RWPE2 (cell line): ENCODE measurements at regions not wholly inside any gene's neighbourhood (a gene's known extent, or its start where the extent isn't known, plus 50 kb on each side); places are given as distances from the start of the nearest gene placed in this dataset.

ENCODE experiments used
- ATAC-seq: fragments of 200-7000 bp; cut with Tn5 transposase; 3 replicates; pipeline ENCODE4 v1.9.1; 2021; ENCODE audit warnings: low read depth
- DNase-seq: peaks from one replicate; pipeline ENCODE4 v3.0.0-alpha.2; 2020; ENCODE audit warnings: low spot score
- H3K27ac ChIP-seq: fragments of 450-650 bp; 2 replicates; pipeline ENCODE4 v1.5.1; 2017; ENCODE audit warnings: mild to moderate bottlenecking; ENCODE audit not compliant: poor library complexity, severe bottlenecking
- H3K27me3 ChIP-seq: fragments of 250-450 bp; sonication (Bioruptor Pico); 2 replicates; pipeline ENCODE4 v1.5.1; 2021; ENCODE audit warnings: mild to moderate bottlenecking, moderate library complexity; ENCODE audit not compliant: insufficient read depth, poor library complexity, severe bottlenecking
- H3K36me3 ChIP-seq: fragments of 250-450 bp; sonication (Bioruptor Pico); 2 replicates; pipeline ENCODE4 v1.5.1; 2020; ENCODE audit warnings: low read depth, mild to moderate bottlenecking, moderate library complexity
- H3K4me1 ChIP-seq: fragments of 250-450 bp; sonication (Bioruptor Pico); 2 replicates; pipeline ENCODE4 v1.5.1; 2021; ENCODE audit warnings: mild to moderate bottlenecking, moderate library complexity; ENCODE audit not compliant: insufficient read depth, poor library complexity, severe bottlenecking
- H3K4me3 ChIP-seq: fragments of 250-450 bp; sonication (Bioruptor Pico); 2 replicates; pipeline ENCODE4 v1.5.1; 2021; ENCODE audit warnings: mild to moderate bottlenecking, moderate library complexity; ENCODE audit not compliant: severe bottlenecking
- H3K9me3 ChIP-seq: fragments of 250-450 bp; sonication (Bioruptor Pico); 2 replicates; pipeline ENCODE4 v1.5.1; 2021; ENCODE audit warnings: mild to moderate bottlenecking, moderate library complexity; ENCODE audit not compliant: severe bottlenecking
- TF ChIP-seq, protein P1 (sequence below): fragments of 450-650 bp; IDR thresholded peaks from one replicate; pipeline ENCODE4 v1.5.1; 2017; ENCODE audit warnings: mild to moderate bottlenecking, moderate library complexity; ENCODE audit not compliant: poor library complexity, severe bottlenecking

DNA sequence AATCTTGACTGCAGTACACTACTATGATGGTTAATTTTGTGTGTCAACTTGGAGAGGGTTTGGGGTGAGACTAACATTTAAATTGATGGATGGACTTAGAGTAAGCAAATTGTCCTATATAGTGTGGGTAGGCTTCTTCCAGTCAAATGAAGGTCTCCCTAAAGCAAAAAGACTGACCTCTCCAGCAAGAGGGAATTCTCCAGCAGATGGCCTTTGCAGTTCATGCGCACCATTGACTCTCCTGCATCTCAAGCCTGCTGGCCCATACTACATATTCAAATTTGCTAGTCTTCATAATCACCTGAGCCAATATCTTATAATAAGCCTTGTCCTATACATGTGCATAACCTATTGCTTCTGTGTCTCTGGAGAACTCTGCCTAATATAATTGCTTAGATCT, 260.2 kb downstream of the RERGL start:
- DNase-seq = no peak
- no peak for ATAC-seq
- H3K27ac ChIP-seq = no peak overlapping the region
- H3K9me3 ChIP-seq = no peaks in the 10 kb centered on the region
- TF ChIP-seq, protein P1, sequence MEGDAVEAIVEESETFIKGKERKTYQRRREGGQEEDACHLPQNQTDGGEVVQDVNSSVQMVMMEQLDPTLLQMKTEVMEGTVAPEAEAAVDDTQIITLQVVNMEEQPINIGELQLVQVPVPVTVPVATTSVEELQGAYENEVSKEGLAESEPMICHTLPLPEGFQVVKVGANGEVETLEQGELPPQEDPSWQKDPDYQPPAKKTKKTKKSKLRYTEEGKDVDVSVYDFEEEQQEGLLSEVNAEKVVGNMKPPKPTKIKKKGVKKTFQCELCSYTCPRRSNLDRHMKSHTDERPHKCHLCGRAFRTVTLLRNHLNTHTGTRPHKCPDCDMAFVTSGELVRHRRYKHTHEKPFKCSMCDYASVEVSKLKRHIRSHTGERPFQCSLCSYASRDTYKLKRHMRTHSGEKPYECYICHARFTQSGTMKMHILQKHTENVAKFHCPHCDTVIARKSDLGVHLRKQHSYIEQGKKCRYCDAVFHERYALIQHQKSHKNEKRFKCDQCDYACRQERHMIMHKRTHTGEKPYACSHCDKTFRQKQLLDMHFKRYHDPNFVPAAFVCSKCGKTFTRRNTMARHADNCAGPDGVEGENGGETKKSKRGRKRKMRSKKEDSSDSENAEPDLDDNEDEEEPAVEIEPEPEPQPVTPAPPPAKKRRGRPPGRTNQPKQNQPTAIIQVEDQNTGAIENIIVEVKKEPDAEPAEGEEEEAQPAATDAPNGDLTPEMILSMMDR = no peak
- H3K36me3 ChIP-seq = no peaks in the 10 kb centered on the region
- no peaks in the 10 kb centered on the region for H3K4me1 ChIP-seq
- no peak overlapping the region for H3K4me3 ChIP-seq
- H3K27me3 ChIP-seq = no peaks in the 10 kb centered on the region

DNA sequence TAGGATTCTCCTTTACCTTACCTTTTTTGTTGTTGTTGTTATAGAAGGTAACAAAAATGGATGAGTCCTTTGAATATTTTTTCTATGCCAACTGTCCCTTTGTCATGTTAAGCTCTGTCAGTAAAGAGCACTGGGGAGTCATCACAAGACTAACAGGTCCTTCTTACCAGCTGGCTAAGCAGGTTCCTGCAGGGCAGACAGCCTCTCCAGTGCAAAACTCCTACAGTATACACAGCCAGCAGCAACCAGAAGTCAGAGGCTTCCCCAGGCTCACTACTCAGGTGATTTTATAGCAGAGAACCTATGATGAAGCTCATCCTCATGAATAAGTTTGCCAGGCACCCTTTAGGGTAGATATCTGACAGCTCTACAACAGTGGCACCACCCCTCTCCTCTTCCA, 271.1 kb downstream of the RERGL start:
- H3K27ac ChIP-seq = no peak overlapping the region
- ATAC-seq = no peak
- no peak for DNase-seq
- H3K9me3 ChIP-seq = no peaks in the 10 kb centered on the region
- TF ChIP-seq, protein P1 = no peak
- H3K36me3 ChIP-seq = no peaks in the 10 kb centered on the region
- no peaks in the 10 kb centered on the region for H3K4me1 ChIP-seq
- H3K27me3 ChIP-seq = no peaks in the 10 kb centered on the region
- H3K4me3 ChIP-seq = no peak overlapping the region

DNA sequence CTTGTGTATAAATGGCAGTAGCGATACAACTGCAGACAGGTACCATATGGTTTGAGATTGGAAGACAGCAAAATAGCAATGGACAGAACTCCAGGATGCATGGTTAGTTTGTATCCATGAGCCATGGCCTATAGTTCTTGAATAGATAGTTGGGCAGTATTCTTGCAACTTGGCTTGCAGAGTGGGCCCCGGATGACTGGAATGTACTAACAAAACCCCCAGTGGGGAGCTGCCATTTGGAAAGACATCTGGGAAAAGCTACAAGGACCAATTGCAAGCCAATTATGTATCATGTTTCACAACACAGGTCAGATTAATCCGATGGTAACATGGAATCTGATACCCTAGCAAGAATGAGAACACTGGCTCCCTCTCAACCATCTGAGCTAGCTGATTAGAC, 279.6 kb downstream of the RERGL start:
- no peaks in the 10 kb centered on the region for H3K27me3 ChIP-seq
- no peak overlapping the region for H3K27ac ChIP-seq
- no peaks in the 10 kb centered on the region for H3K36me3 ChIP-seq
- TF ChIP-seq, protein P1 = no peak
- H3K4me1 ChIP-seq = no peaks in the 10 kb centered on the region
- no peaks in the 10 kb centered on the region for H3K9me3 ChIP-seq
- no peak overlapping the region for H3K4me3 ChIP-seq
- DNase-seq = no peak
- ATAC-seq = no peak

DNA sequence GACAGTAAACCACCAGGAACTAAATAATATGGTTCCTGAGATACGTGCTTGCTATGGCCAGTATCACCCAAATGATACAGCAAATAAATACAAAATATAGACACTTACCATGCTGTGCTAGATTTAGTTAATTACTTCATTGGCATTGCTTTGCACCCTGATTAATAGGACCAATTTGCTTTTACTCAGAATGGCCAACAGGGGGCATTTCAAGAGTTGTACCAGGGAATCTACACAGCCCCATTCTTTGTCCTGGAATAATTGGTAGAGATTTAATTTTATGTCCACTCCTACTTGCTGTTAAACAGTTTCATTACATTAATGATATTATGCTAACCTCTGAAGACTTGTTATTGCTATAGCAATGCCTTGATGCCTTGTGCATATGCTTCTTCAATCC, 280.8 kb downstream of the RERGL start:
- Histone ChIP-seq H3K36me3 (no peaks in the 10 kb centered on the region), H3K4me3 (no peak overlapping the region), H3K27ac (no peak overlapping the region), H3K4me1 (no peaks in the 10 kb centered on the region), H3K27me3 (no peaks in the 10 kb centered on the region), H3K9me3 (no peaks in the 10 kb centered on the region)
- ATAC-seq = no peak
- TF ChIP-seq, protein P1 = no peak
- DNase-seq = no peak

DNA sequence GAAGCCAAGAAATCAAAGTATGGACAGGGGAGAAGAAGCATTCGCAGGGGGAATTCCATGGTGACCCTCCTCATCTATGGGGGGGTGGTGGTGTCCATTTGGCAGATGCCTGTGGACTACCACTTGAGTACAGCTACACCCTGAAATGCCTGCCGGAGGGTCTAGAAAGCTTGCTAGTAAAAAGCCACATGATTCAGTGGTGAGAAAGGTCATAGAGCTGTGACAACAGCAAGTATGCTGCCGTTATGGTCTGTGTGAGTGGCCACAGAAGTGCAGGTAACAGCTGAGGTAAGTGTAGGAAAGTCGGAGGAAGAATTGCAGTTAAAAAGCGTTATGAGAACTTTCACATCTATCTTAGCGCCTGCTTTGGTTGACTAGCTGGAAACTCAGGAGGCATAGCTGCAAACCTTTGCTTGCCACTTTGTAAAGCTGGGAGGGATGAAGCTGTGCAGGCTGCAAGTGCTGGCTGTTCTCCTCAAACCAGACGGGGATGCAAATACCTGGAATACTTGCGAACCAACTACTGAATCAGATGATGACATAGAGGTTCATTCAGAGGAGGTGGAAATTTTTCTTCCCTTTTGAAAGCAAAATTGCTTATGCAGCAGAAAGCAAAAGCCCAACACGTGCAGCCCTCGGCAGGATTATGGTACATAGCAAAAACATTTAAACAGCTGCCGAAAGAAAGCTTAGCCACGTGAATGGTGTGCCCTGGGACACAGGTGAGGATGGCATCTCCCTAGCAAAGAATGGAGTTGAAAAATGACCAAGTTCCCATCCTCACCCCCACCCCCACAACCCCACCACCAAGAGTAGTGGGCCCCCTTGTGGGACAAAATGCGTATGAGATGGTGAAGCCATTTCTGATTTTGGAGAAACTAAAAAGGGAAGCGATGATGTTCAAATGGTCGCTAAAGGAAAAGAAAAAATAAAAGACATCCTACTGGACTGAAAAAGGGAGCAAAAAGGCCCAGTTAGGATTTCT, 287.0 kb downstream of the RERGL start:
- no peak overlapping the region for H3K27ac ChIP-seq
- H3K9me3 ChIP-seq = no peaks in the 10 kb centered on the region
- DNase-seq (no peak), ATAC-seq (no peak)
- no peak overlapping the region for H3K4me3 ChIP-seq
- TF ChIP-seq, protein P1 = no peak
- H3K4me1 ChIP-seq = no peaks in the 10 kb centered on the region
- no peaks in the 10 kb centered on the region for H3K27me3 ChIP-seq
- H3K36me3 ChIP-seq = no peaks in the 10 kb centered on the region
